Kidney (tissue), 13 donors: ENCODE measurements at regions not wholly inside any gene's neighbourhood (a gene's known extent, or its start where the extent isn't known, plus 50 kb on each side); places are given as distances from the start of the nearest gene placed in this dataset.

Experiments
- DNase-seq, 5 donors: peaks; one replicate each; pipeline ENCODE4 v3.0.0-alpha.2; 2013 to 2020
- FAIRE-seq: peaks from 2 replicates; lab custom pipeline; 2012; peaks lifted over from hg19 to GRCh38; lab: Jason Lieb, UNC
- H3K27ac ChIP-seq, 2 donors: one replicate each; pipeline ENCODE4 v1.7.0; 2013; ENCODE audit warnings: low read depth in 2 of 2, low read length in 2 of 2, inconsistent platforms in 1 of 2
- H3K27me3 ChIP-seq: one replicate; pipeline ENCODE4 v1.7.1; 2013; ENCODE audit warnings: low read length, inconsistent platforms; ENCODE audit not compliant: control insufficient read depth, insufficient read depth
- H3K36me3 ChIP-seq, 3 donors: one replicate each; pipeline versions ENCODE4 v1.7.0 to v1.7.1; 2013; ENCODE audit warnings: low read length in 3 of 3, control low read depth in 1 of 3, inconsistent platforms in 1 of 3; ENCODE audit not compliant: insufficient read depth in 3 of 3, control insufficient read depth in 2 of 3
- H3K4me1 ChIP-seq, 3 donors: one replicate each; pipeline versions ENCODE4 v1.7.0 to v1.7.1; 2013; ENCODE audit warnings: low read length in 3 of 3, inconsistent platforms in 1 of 3, low read depth in 1 of 3; ENCODE audit not compliant: control insufficient read depth in 2 of 3, insufficient read depth in 2 of 3
- H3K4me3 ChIP-seq, 3 donors: one replicate each; pipeline versions ENCODE4 v1.7.0 to v1.8.1; 2013; ENCODE audit warnings: low read length in 3 of 3, control low read depth in 1 of 3, inconsistent platforms in 1 of 3
- H3K9ac ChIP-seq, 3 donors: one replicate each; pipeline versions ENCODE4 v1.7.0 to v1.7.1; 2013; ENCODE audit warnings: low read length in 3 of 3, control low read depth in 1 of 3, inconsistent platforms in 1 of 3
- H3K9me3 ChIP-seq, 3 donors: one replicate each; pipeline versions ENCODE4 v1.7.0 to v1.7.1; 2013; ENCODE audit warnings: low read length in 3 of 3, control low read depth in 1 of 3, inconsistent platforms in 1 of 3; ENCODE audit not compliant: control insufficient read depth in 2 of 3, insufficient read depth in 1 of 3
- CTCF ChIP-seq: IDR thresholded peaks from 3 replicates; pipeline ENCODE4 v1.5.1; 2012; ENCODE audit warnings: mild to moderate bottlenecking, moderate library complexity, borderline replicate concordance; ENCODE audit not compliant: insufficient read depth; ENCODE audit errors: extremely low read depth
- intact Hi-C: fragments of 100-400 bp; cut with DNase I; formaldehyde crosslinking; loops from one replicate; pipeline ENCODE4 v1.11.1; 2022
- donor health status: control.
- donor health status: control.
- donor health status: control.
- donor health status: control.
- donor health status: control.
- donor health status: DM: yes; HTN: yes; CAD: no.
- donor health status: Normal renal cell carcinoma (clear cell type).

GRCh38 chr18:5619376-5619775, 75.6 kb upstream of the EPB41L3 start:
- Histone ChIP-seq H3K9me3 (no peaks in the 10 kb centered on the region), H3K4me1 (peaks cover 0 to 12% (median 0%) of the 10 kb centered on the region in 3 donors), H3K27me3 (no peaks in the 10 kb centered on the region), H3K9ac (no peak overlapping the region), H3K36me3 (no peaks in the 10 kb centered on the region), H3K4me3 (no peak overlapping the region), H3K27ac (no peak overlapping the region)
- no peak for TF ChIP-seq CTCF
- intact Hi-C loops = no loop called here
- FAIRE-seq = no peak
- DNase-seq = no peak

DNA sequence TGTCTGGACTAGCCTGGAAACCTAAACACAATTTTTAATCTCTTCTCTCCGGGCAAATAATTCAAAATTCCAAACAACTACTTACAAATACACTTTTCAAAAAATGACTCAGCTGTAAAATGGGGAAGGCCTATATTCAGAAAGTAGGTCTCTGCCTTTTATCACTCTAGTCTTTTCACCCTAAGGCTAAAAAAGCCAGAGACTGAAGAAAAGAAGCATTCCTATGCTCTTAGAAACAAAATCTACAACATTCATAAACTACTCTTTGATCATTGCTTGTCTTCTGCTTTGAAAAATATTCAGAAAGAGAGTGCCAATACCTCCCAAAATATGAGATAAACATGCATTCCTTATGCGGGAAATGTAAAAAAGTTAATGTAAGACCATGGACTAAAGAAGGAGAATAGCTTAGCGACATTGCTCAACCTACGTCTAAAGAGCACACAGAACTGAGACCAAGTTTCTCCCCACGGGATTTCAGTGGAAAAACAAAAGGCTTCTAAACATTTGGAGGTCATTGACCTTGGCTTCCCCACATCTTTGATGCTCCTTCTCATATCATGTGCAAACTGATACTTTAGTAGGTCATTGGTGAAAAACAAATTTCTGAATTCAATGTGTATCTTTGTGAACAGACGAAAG, 74.4 kb upstream of the EPB41L3 start:
- TF ChIP-seq CTCF = no peak
- intact Hi-C loops = no loop called here
- no peak for FAIRE-seq

DNA sequence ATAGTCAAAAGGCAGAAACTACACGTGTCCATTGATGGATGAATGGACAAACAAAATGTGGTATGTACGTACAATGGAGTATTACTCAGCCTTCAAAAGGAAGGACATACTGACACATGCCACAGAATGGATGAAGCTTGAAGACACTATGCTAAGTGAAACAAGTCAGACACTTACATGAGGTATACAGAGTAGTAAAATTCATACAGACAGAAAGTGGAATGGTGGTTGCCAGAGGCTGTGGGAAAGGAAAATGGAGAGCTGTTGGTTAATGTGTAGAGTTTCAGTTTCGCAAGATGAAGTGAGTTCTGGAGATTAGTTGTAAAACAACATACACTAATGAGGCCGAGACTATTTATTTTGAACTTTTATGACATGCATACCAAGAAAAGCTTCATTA, 67.4 kb upstream of the EPB41L3 start:
- Histone ChIP-seq H3K4me1 (peaks cover 0 to 4% (median 0%) of the 10 kb centered on the region in 3 donors), H3K27ac (no peak overlapping the region), H3K36me3 (no peaks in the 10 kb centered on the region), H3K27me3 (no peaks in the 10 kb centered on the region), H3K9ac (no peak overlapping the region), H3K9me3 (no peaks in the 10 kb centered on the region), H3K4me3 (no peak overlapping the region)
- no peak for DNase-seq
- intact Hi-C loops = no loop called here
- TF ChIP-seq CTCF = no peak
- no peak for FAIRE-seq

More for the DNA sequence above, 74.4 kb upstream of the EPB41L3 start:
- Histone ChIP-seq H3K36me3 (no peaks in the 10 kb centered on the region), H3K4me3 (no peak overlapping the region), H3K9me3 (no peaks in the 10 kb centered on the region), H3K4me1 (peaks cover 0 to 6% (median 0%) of the 10 kb centered on the region in 3 donors), H3K27ac (no peak overlapping the region), H3K9ac (no peak overlapping the region), H3K27me3 (no peaks in the 10 kb centered on the region)
- no peak for DNase-seq

DNA sequence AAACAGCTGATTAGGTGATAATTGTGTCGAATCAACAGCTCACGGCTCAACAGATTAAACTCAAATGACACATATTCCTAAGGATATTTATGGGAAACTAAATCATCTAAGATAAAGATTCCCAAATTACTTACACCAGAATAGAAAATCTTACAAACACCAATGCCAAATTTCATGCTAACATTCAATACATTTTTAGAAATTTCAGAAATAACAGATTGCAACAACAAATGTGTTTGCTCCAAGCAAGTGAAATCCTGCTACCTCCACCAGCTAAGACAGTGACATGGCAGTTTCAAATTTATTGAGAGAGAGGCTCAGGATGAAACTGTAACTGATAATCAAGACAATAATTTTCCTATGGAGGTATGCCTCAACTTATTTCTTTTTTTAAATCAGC, 65.0 kb upstream of the EPB41L3 start:
- peaks cover 0 to 4% (median 0%) of the 10 kb centered on the region in 3 donors for H3K4me1 ChIP-seq
- H3K9me3 ChIP-seq = no peaks in the 10 kb centered on the region
- DNase-seq (no peak), FAIRE-seq (no peak)
- no peaks in the 10 kb centered on the region for H3K36me3 ChIP-seq
- H3K27me3 ChIP-seq = no peaks in the 10 kb centered on the region
- no peak for TF ChIP-seq CTCF
- H3K4me3 ChIP-seq = no peak overlapping the region
- intact Hi-C loops = no loop called here
- H3K27ac ChIP-seq = no peak overlapping the region
- H3K9ac ChIP-seq = no peak overlapping the region
